RWPE1 (cell line): ENCODE measurements at regions not wholly inside any gene's neighbourhood (a gene's known extent, or its start where the extent isn't known, plus 50 kb on each side); places are given as distances from the start of the nearest gene placed in this dataset.

Experiments
- CTCF ChIA-PET: fragments of 350-600 bp; sonication (Branson Sonifier 250); formaldehyde crosslinking; extraction: SDS; loops from one replicate; lab custom pipeline; 2021; lab: Yijun Ruan, JAX
- POLR2A ChIA-PET: fragments of 400-600 bp; formaldehyde crosslinking; extraction: SDS; loops from one replicate; lab custom pipeline; 2020; ENCODE audit warnings: antibody characterized with exemption; ENCODE audit not compliant: low non-redundant PET; lab: Yijun Ruan, JAX
- DNase-seq: peaks from one replicate; pipeline ENCODE4 v3.0.0; 2012; ENCODE audit warnings: low spot score
- H3K27ac ChIP-seq: fragments of 450-650 bp; 2 replicates; pipeline ENCODE4 v1.5.1; 2017
- TF ChIP-seq, protein P1 (sequence below): fragments of 450-650 bp; conservative IDR thresholded peaks from 2 replicates; pipeline ENCODE4 v1.5.1; 2017; ENCODE audit warnings: low read depth, mild to moderate bottlenecking

DNA sequence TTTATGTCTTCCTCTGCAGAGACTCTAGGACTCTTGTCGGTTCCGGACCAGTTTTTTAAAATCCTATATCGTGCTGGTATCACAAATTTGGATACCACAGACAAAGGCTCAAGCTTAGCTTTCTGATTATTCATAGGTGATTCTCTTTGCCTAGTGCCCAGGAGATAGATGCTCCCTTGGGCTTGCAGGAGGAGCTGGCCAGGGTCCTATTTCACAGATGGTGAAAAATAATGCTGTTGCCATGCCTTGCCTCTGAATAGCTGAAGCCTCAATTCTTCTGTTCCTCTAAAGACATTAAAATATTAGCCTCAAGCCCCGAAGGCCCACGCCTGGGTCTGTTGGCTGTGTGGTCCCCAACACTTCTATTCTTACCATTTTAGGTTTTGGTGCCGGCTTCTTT, 123.9 kb upstream of the BACH2 start:
- ChIA-PET CTCF (interaction anchor here (0.7 to 1.4 kb wide), 2 partner anchors 27 to 335 kb away, joined by 3 to 5 read pairs; no protein-coding TSS in a partner anchor), POLR2A (no interaction called here)
- TF ChIP-seq, protein P1, sequence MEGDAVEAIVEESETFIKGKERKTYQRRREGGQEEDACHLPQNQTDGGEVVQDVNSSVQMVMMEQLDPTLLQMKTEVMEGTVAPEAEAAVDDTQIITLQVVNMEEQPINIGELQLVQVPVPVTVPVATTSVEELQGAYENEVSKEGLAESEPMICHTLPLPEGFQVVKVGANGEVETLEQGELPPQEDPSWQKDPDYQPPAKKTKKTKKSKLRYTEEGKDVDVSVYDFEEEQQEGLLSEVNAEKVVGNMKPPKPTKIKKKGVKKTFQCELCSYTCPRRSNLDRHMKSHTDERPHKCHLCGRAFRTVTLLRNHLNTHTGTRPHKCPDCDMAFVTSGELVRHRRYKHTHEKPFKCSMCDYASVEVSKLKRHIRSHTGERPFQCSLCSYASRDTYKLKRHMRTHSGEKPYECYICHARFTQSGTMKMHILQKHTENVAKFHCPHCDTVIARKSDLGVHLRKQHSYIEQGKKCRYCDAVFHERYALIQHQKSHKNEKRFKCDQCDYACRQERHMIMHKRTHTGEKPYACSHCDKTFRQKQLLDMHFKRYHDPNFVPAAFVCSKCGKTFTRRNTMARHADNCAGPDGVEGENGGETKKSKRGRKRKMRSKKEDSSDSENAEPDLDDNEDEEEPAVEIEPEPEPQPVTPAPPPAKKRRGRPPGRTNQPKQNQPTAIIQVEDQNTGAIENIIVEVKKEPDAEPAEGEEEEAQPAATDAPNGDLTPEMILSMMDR = no peak
- DNase-seq = no peak
- H3K27ac ChIP-seq = no peak overlapping the region

DNA sequence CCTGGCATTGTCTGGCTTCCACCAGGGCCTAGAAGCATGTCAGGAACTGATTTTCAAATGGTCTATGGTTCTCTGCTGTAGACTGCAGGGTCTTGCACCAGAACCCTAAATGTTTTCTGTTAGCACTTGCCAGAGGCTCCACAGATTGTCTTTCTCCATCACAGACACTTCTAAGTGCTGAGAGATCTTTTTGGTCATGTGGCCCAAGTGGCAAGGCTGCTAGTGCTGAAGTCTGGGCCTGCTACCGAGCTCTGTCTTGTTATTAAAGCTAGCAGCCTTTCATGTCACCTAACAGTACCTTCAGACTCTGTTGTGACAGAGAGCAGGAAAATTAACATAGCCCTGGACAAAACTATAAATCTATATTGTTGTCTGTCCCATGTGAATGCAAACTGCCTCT, 120.7 kb upstream of the BACH2 start:
- no peak for DNase-seq
- no peak overlapping the region for H3K27ac ChIP-seq
- ChIA-PET CTCF (no interaction called here), POLR2A (no interaction called here)
- TF ChIP-seq, protein P1 = no peak

DNA sequence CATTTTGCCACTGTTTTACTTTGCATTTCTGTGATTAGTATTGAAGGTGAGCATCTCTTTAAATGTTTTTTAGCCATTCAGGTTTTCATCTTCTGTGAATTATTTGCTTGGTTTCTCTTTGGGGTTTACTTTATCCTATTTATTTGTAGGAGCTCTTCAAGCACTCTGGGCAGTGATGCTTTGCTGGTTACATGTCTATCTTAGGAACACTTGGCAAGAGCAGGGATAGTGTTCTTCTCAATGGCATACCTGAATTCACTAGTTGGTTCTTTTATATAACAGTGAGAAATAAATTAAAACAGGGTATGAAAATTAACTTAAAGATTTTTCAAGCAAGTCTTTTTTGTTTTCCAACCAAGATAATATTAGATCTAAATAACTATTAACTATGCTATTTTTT, 119.7 kb upstream of the BACH2 start:
- ChIA-PET CTCF (no interaction called here), POLR2A (no interaction called here)
- TF ChIP-seq, protein P1 = no peak
- DNase-seq = no peak
- no peak overlapping the region for H3K27ac ChIP-seq

DNA sequence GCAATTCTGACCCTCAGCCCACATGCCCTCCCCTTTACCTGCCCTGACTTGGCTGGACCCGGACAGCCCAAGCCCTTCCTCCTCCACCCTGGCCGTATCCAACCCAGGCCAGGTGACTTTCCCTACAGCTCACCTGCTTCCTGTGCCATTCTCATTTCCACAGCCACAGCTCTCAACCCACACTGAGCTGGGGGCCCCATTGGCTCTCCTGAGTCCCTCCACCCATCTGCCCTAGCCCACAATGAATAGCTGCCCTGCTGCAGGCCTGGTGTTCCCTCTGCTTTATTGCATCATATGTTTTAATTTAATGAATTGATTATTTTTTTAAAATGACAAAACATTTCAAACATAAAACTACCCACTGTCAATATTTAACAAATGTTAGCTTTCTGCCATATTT, 118.5 kb upstream of the BACH2 start:
- CTCF ChIA-PET = interaction anchor here (0.6 to 0.8 kb wide), 3 partner anchors 10 to 59 kb away, joined by 3 read pairs; no protein-coding TSS in a partner anchor
- no peak for DNase-seq
- POLR2A ChIA-PET = no interaction called here
- TF ChIP-seq, protein P1 = no peak
- H3K27ac ChIP-seq = no peak overlapping the region

DNA sequence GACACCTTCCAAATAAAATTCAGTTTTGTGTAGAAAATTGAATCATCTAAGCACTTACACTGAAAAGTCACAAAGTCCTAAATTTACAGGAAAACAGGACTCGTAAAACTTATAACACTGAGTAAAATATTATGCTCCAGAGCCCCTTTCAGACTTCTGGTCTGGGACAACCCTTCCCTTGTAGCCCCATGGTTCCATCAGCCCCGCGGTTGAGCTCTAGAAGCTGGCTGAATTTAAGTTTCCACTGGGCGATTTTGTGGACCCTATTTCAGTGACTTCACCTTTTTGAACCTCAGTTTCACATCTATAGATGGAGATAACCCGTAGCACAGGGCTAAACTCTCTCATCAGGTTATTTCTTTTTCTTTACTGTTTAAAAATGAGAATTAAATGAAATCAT, 117.7 kb upstream of the BACH2 start:
- TF ChIP-seq, protein P1 = no peak
- H3K27ac ChIP-seq = no peak overlapping the region
- no peak for DNase-seq
- ChIA-PET CTCF (interaction anchor here (0.8 kb wide), 1 partner anchor 60 kb away, joined by 3 read pairs; no protein-coding TSS in a partner anchor), POLR2A (no interaction called here)

DNA sequence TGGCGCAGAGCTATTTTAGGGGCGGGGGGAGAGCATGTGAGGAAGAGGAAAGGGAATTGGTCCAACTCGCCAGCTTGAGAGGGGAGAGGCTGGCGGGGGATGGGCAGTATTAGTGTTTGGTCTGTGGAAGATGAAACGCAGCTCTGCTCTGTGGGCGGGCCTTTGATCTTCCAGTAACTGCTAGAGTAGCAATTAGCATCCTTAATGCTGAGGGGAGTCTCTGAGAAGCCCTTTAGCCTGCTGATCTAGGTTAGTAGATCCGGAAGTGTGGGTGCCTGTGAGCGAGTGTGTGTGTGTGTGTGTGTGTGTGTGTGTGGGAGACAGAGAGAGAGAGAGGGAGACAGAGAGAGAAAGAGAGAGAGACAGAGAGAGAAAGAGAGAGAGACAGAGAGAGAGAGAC, 117.2 kb upstream of the BACH2 start:
- POLR2A ChIA-PET = no interaction called here
- TF ChIP-seq, protein P1 = no peak
- no peak for DNase-seq
- CTCF ChIA-PET = no interaction called here
- no peak overlapping the region for H3K27ac ChIP-seq
